ENCODE measurements at regions not wholly inside any gene's neighbourhood (a gene's known extent, or its start where the extent isn't known, plus 50 kb on each side); places are given as distances from the start of the nearest gene placed in this dataset.
"Not testable (repeated sequence)": the region's sequence is repeated elsewhere in the genome, so short reads cannot be mapped to it uniquely, and the experiment has no call there.

GRCh38 chr4:138891631-138892031 is 124.0 kb upstream of the NOCT start:
- DNase-seq: no peak

DNA sequence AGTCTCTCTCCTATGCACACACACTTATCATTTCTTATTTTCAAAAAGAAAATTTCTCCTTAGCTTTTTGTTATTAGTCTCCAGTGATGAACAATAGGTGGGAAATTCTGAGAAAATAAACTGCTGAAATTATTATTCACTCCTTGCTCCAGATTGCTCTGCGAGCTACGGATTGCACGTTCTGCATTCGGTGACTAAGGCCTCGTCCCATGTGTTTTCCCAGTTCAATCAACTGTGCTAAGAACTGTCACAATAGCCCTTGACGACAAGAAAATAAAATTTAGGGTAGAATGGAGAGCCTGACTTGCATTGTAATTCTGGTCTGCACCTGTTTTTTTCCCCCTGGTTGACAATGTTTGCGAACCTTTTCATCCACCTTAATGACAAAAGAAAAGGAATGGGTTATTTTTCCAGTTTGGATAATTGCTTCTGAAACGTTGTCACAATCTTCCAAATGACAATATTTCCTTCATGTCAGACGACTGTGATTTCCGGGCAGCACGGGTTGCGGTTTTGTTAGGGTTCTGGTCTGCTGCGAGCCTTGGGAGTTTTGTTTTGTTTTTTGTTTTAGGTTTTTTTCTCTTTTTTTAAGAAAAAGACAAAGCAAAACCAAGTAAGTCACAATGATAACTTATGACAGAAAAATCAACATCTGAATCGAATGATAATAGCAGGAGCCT is 124.5 kb upstream of the NOCT start:
- no peak for DNase-seq

GRCh38 chr4:138889216-138889615 is 126.4 kb upstream of the NOCT start:
- DNase-seq: no peak

GRCh38 chr4:138887741-138888140 is 127.8 kb upstream of the NOCT start:
- no peak for DNase-seq

DNA sequence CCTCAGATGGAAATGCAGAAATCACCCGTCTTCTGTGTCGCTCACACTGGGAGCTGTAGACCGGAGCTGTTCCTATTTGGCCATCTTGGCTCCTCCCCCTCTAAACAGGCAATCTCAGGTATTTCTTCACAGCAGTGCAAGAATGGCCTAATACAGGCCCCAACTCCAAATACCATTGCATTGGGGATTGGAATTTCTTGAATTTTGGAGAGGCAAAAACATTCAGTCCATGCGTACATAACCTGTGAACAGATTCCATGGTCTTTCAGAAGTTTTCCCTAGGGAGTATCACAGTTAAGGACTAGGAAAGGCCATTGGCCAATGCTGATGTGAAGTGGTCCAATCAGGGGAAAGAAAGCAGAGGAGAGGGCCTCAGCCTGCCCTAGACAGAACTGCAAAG is 128.2 kb upstream of the NOCT start:
- DNase-seq: no peak

DNA sequence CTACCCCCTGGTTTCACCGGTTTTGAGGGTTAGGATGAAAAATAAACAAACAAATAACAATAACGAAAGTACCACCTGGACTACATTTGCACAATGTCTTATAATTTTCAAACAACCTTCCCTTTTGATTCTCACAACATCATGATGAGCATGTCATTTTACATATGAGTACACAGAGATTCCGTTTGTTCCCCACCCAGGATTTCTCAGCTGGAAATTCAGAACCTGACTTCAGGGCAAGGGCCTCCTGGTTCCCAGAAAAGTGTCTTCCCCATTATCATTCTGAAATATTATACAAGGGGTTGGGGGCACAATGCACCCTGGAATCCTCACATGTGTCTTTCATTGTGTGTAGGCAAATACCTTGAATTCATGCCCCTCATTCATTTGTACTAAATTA is 135.8 kb upstream of the NOCT start:
- no peak for DNase-seq

DNA sequence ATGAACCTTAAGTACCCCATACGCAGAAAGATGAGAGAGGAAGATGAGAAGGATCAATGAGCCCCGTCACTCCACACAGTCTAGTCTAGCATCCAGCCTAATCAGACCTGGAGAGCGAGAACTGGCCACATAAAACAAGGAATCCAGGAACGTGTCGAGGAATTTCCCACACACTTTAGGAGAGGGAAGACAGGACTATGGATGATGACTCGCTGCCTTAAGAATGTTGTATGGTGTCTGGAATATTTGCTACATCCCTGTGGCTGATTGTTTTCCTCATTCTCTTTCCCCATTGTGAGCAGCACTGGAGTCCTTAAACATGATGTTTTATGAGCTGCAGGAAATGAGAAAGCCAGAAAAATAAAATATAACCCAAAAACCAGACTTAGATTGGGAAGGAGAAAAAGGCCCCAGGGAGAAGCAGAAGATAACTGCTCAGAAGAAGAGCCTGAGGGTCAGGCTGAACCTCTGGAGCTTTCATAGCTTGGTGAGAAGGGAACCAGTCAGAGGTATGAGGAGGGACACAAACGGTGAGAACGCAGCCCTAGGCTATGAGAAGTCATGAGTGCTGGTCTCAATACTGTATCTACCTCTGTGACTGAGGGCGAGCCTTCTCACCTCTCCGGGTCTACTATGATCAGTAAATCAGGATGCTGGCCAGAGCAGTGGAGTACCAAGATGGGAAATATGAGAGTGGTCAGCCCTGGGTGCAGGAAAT is 139.5 kb upstream of the NOCT start:
- no peak for DNase-seq

- no peak for DNase-seq
Measured at GRCh38 chr4:138871555-138871875, 144.1 kb upstream of the NOCT start.

- peak; percentile 53 for DNase-seq
Measured at GRCh38 chr4:138870737-138871554, 144.6 kb upstream of the NOCT start.

- DNase-seq: no peak
Measured at GRCh38 chr4:138869631-138870030, 145.9 kb upstream of the NOCT start.

- no peak for DNase-seq
Measured at GRCh38 chr4:138869165-138869564, 146.4 kb upstream of the NOCT start.

GRCh38 chr4:138868562-138868961 is 147.0 kb upstream of the NOCT start:
- DNase-seq: no peak

GRCh38 chr4:138867404-138867803 is 148.2 kb upstream of the NOCT start:
- DNase-seq: no peak

DNA sequence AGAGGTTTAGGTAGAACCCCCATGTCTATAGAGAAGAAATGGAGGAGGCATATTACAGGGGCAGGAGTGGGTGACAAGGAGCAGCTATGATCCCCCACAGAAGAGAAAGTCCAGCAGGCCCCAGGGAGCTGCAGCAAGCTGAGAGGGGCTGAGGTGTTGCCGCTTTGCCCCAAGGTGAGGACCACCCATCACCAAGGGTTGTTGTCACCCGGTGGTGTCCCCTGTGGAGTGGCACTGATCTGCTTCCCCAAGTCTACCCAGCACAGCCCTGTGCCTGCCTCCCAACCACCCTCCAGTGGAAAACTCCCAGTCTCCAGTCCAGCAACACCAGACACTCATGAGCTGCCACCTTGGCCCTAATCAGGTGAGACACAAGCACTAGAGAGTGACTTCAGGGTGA is 149.3 kb upstream of the NOCT start:
- DNase-seq: no peak

GRCh38 chr4:138865765-138866164 is 149.8 kb upstream of the NOCT start:
- DNase-seq: no peak

DNA sequence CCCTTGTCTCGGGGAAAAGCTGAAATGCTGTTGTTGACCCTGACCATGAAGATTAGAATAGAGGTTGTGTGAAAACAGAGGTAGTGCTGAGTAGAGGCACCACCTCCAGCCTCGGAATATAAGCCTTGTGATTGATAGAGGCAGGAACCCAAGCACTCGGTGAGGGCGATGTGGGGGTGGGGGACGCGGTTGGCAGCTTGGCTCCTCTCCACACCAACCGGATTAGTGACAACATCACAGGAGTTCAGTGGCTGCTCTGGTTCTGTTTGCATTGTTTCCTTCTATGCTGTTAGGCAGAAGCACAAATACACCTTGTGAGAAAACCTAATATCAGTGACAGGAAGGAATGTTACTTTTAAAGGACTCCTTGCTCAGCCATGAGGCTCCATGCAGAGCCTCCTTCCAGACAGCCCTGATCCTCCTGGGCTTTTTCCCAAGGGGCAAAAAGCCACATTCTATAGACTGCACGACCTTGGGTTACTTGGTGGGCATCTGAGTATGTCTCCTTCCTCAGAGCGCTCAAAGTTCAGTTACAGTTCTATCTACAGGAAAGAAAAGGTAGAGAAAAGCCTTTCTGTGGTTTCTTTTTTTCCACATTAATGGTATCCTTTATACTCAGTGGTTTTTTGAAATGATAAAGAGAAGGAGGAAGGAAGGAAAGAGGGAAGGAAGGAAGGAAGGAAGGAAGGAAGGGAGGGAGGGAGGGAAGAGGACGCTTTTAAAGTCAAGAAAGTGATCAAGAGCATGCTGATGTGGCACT is 150.4 kb upstream of the NOCT start:
- no peak for DNase-seq

DNA sequence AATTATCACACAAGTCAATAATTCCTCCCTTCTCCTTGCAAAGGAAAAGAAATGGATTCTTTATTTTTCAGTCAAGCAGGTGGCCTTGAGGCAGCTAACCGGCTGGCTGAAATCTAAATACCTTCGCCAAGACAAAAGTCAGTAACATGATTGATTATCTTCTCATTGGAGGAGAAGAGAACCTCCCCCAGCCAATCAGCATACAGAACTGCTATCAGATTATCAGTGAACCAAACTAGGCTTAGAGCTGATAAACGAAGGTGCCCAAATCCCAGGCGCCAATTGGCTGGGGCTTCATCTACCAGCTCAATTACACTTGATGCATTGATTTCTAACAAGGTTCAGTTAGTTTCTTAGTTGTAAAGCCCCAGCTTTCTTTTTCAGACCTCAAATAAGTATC is 152.4 kb upstream of the NOCT start:
- DNase-seq: no peak

GRCh38 chr4:138861135-138861534 is 154.4 kb upstream of the NOCT start:
- DNase-seq: no peak

DNA sequence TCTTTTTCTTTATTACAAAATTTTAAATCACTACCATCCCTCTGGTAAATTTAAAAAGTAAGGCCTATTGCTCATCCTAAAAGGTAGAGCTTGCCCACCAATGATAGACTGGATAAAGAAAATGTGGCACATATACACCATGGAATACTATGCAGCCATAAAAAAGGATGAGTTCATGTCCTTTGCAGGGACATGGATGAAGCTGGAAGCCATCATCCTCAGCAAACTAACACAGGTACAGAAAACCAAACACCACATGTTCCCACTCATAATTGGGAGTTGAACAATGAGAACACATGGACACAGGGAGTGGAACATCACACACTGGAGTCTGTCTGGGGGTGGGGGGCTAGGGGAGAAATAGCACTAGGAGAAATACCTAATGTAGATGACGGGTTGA is 155.2 kb upstream of the NOCT start:
- not testable (repeated sequence) for DNase-seq

DNA sequence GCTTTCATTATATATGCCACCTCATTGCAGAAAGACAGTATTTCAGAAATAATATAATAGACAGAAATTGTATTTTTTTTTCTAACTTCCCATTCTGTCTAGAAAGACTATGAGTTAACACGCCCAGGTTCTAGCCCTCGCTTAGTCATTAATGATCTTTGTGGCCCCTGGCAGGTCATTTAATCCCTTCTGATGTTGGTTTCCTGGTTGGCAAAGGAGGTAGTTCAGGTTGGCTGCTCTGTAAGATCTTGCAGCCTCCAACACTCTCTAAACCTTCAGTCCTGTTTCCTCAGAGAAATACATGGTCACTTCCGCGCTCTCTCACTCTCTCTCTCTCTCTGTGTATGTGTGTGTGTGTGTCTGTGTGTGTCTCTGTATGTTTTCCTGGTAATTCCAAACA is 156.3 kb upstream of the NOCT start:
- no peak for DNase-seq

GRCh38 chr4:138858419-138858818 is 157.2 kb upstream of the NOCT start:
- no peak for DNase-seq

GRCh38 chr4:138857416-138857815 is 158.2 kb upstream of the NOCT start:
- DNase-seq: no peak

DNA sequence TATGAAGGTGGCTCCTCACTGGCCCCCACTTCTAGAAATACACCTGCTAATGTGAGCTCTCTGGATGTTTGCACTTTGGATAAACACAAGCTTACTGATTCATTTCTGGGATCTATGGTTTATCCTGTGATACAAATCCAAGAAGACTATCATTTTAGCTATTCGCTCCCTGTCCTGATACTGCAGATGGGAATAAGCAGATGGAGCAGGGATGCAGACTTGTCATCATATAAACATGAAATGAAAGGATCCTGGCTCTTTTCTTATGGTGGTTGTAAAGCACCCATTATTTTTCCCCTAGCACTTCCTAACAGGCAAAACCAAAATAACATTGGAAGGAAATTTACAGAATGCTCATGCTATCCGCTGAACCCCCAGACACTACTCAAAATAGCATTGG is 162.9 kb upstream of the NOCT start:
- DNase-seq: no peak
